ENCODE measurements at regions not wholly inside any gene's neighbourhood (a gene's known extent, or its start where the extent isn't known, plus 50 kb on each side); places are given as distances from the start of the nearest gene placed in this dataset.

DNA sequence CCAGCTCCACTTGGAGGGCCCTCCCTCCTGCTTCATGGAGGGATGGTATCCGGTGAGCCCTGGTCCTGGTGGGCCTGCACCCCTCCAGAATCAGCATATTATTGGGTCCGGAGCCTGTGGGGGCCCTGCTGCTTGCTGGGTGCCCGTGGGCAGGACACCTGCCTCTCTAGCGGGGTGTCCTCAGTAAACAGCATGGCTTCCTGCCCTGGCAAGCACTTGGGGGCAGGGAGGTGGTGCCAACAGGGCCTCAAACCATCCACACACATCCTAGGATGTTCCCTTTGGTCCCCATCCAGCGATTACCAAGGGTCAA lies 108.3 kb downstream of the CTTN start:
- TF ChIP-seq TARDBP (IDR thresholded peaks at IDR 0.05): no peak
- TF ChIP-seq FOXA1 (IDR thresholded peaks at IDR 0.05): no peak
- no peak for TF ChIP-seq FOXM1 (IDR thresholded peaks at IDR 0.05; ENCODE audit: borderline replicate concordance)
- TF ChIP-seq BHLHE40 (IDR thresholded peaks at IDR 0.05; ENCODE audit: borderline replicate concordance): no peak
- no peak for TF ChIP-seq LEF1 (IDR thresholded peaks at IDR 0.05; ENCODE audit: borderline replicate concordance)
- no peak for TF ChIP-seq ELF4 (IDR thresholded peaks at IDR 0.05)
- TF ChIP-seq ZNF384 (IDR thresholded peaks at IDR 0.05): no peak
- TF ChIP-seq, protein P1, sequence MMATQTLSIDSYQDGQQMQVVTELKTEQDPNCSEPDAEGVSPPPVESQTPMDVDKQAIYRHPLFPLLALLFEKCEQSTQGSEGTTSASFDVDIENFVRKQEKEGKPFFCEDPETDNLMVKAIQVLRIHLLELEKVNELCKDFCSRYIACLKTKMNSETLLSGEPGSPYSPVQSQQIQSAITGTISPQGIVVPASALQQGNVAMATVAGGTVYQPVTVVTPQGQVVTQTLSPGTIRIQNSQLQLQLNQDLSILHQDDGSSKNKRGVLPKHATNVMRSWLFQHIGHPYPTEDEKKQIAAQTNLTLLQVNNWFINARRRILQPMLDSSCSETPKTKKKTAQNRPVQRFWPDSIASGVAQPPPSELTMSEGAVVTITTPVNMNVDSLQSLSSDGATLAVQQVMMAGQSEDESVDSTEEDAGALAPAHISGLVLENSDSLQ (IDR thresholded peaks at IDR 0.05): no peak
- no peak for TF ChIP-seq HDGF (IDR thresholded peaks at IDR 0.05; ENCODE audit: borderline replicate concordance)
- no peak for TF ChIP-seq SP1 (IDR thresholded peaks at IDR 0.05)
- no peak for TF ChIP-seq CTBP1 (IDR thresholded peaks at IDR 0.05; ENCODE audit: borderline replicate concordance)

Data from HEK293T (cell line).